ENCODE measurements at regions not wholly inside any gene's neighbourhood (a gene's known extent, or its start where the extent isn't known, plus 50 kb on each side); places are given as distances from the start of the nearest gene placed in this dataset.

- Mint-ChIP-seq H3K36me3 (no peaks in the 10 kb centered on the region), H3K27me3 (peaks cover 0 to 3% (median 0%) of the 10 kb centered on the region in 5 donors), H3K4me3 (no peak overlapping the region), H3K4me1 (no peaks in the 10 kb centered on the region), H3K27ac (no peak overlapping the region), H3K9me3 (peaks cover 0 to 6% (median 0%) of the 10 kb centered on the region in 11 donors)
- CTCF ChIA-PET: no interaction called here
- Histone ChIP-seq H3K27me3 (ENCODE audit: control insufficient read depth in 2 of 2, insufficient read depth in 2 of 2, low read length in 2 of 2) (no peaks in the 10 kb centered on the region), H3K36me3 (ENCODE audit: control insufficient read depth in 2 of 3, insufficient read depth in 3 of 3, low read length in 3 of 3) (no peaks in the 10 kb centered on the region), H3K4me3 (ENCODE audit: low read length) (no peak overlapping the region), H3K27ac (ENCODE audit: low read depth, low read length) (no peak overlapping the region), H3K4me1 (ENCODE audit: control insufficient read depth in 2 of 2, insufficient read depth in 2 of 2, low read length in 2 of 2) (no peaks in the 10 kb centered on the region), H3K9me3 (ENCODE audit: control insufficient read depth in 2 of 3, low read length in 3 of 3) (no peaks in the 10 kb centered on the region)
- POLR2A ChIA-PET: no interaction called here
- ATAC-seq (no peak), DNase-seq (no peak)
- intact Hi-C loops (cut with micrococcal nuclease): no loop called here
Observed at GRCh38 chr7:85462671-85463070, 275.8 kb upstream of the SEMA3D start.

DNA sequence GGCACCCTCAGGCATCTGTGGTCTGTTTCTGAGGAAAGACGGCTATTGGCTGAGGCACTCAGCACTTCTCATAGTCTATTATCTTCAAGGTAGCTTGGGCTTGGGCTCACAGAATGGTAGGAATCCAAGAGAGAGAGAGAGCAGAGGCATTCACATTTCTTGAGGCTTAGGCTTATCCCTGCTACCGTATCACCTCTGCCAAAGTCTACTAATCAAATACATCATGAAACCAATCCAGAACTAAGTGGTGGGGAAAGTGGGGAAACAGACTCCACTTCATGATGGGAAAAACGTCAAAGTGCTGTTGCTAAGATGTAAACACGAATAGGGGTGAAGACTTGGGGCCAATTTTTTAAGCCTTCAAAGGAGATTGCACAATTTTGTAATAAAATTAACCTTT is 271.1 kb upstream of the SEMA3D start:
- no peaks in the 10 kb centered on the region for H3K9me3 ChIP-seq (ENCODE audit: control insufficient read depth in 2 of 3, low read length in 3 of 3)
- no peak overlapping the region for H3K27ac ChIP-seq (ENCODE audit: low read depth, low read length)
- no peaks in the 10 kb centered on the region for H3K4me1 ChIP-seq (ENCODE audit: control insufficient read depth in 2 of 2, insufficient read depth in 2 of 2, low read length in 2 of 2)
- Mint-ChIP-seq H3K9me3 (peaks cover 0 to 1% (median 0%) of the 10 kb centered on the region in 11 donors), H3K4me3 (no peak overlapping the region), H3K27me3 (no peaks in the 10 kb centered on the region), H3K27ac (no peak overlapping the region), H3K4me1 (no peaks in the 10 kb centered on the region), H3K36me3 (no peaks in the 10 kb centered on the region)
- no peaks in the 10 kb centered on the region for H3K36me3 ChIP-seq (ENCODE audit: control insufficient read depth in 2 of 3, insufficient read depth in 3 of 3, low read length in 3 of 3)
- H3K27me3 ChIP-seq (ENCODE audit: control insufficient read depth in 2 of 2, insufficient read depth in 2 of 2, low read length in 2 of 2): no peaks in the 10 kb centered on the region
- DNase-seq (no peak), ATAC-seq (no peak)
- ChIA-PET POLR2A (no interaction called here), CTCF (no interaction called here)
- no peak overlapping the region for H3K4me3 ChIP-seq (ENCODE audit: low read length)
- intact Hi-C loops (cut with micrococcal nuclease): no loop called here

GRCh38 chr7:85456254-85456653 is 269.4 kb upstream of the SEMA3D start:
- no peak overlapping the region for H3K4me3 ChIP-seq (ENCODE audit: low read length)
- Mint-ChIP-seq H3K4me1 (no peaks in the 10 kb centered on the region), H3K27me3 (no peaks in the 10 kb centered on the region), H3K9me3 (peaks cover 0 to 1% (median 0%) of the 10 kb centered on the region in 11 donors), H3K27ac (no peak overlapping the region), H3K36me3 (no peaks in the 10 kb centered on the region), H3K4me3 (no peak overlapping the region)
- ChIA-PET CTCF (no interaction called here), POLR2A (no interaction called here)
- intact Hi-C loops (cut with micrococcal nuclease): no loop called here
- no peak for DNase-seq
- H3K27ac ChIP-seq (ENCODE audit: low read depth, low read length): no peak overlapping the region
- H3K36me3 ChIP-seq (ENCODE audit: control insufficient read depth in 2 of 3, insufficient read depth in 3 of 3, low read length in 3 of 3): no peaks in the 10 kb centered on the region
- no peaks in the 10 kb centered on the region for H3K27me3 ChIP-seq (ENCODE audit: control insufficient read depth in 2 of 2, insufficient read depth in 2 of 2, low read length in 2 of 2)
- no peak for ATAC-seq
- H3K9me3 ChIP-seq (ENCODE audit: control insufficient read depth in 2 of 3, low read length in 3 of 3): no peaks in the 10 kb centered on the region
- H3K4me1 ChIP-seq (ENCODE audit: control insufficient read depth in 2 of 2, insufficient read depth in 2 of 2, low read length in 2 of 2): no peaks in the 10 kb centered on the region

DNA sequence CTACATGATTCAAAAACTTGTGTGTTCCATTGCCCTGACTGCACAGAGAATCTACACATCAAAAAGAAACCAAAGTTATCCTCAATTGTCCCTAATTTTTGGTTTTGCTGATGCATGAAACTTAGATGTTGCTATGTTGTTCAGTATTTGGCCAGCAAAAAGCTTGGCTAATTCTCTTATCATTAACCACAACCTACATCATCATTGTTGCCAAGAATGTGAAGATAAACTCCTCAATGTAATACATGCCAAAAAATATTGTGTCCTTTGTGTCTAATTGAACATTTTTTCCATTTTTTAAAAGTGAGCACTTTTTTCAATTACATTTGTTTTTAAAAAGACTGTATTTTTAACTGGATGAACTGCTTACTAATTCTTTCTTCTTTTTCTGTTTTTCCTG is 268.0 kb upstream of the SEMA3D start:
- H3K27me3 Mint-ChIP-seq: no peaks in the 10 kb centered on the region
- no peak overlapping the region for H3K4me3 ChIP-seq (ENCODE audit: low read length)
- no peaks in the 10 kb centered on the region for H3K36me3 ChIP-seq (ENCODE audit: control insufficient read depth in 2 of 3, insufficient read depth in 3 of 3, low read length in 3 of 3)
- no peak overlapping the region for H3K27ac Mint-ChIP-seq
- no peak for DNase-seq
- H3K27ac ChIP-seq (ENCODE audit: low read depth, low read length): no peak overlapping the region
- intact Hi-C loops (cut with micrococcal nuclease): no loop called here
- POLR2A ChIA-PET: no interaction called here
- H3K4me1 Mint-ChIP-seq: no peaks in the 10 kb centered on the region
- no peaks in the 10 kb centered on the region for H3K36me3 Mint-ChIP-seq
- H3K27me3 ChIP-seq (ENCODE audit: control insufficient read depth in 2 of 2, insufficient read depth in 2 of 2, low read length in 2 of 2): no peaks in the 10 kb centered on the region
- H3K4me3 Mint-ChIP-seq: no peak overlapping the region
- no peak for ATAC-seq
- no peaks in the 10 kb centered on the region for H3K9me3 ChIP-seq (ENCODE audit: control insufficient read depth in 2 of 3, low read length in 3 of 3)
- CTCF ChIA-PET: no interaction called here
- H3K4me1 ChIP-seq (ENCODE audit: control insufficient read depth in 2 of 2, insufficient read depth in 2 of 2, low read length in 2 of 2): no peaks in the 10 kb centered on the region
- H3K9me3 Mint-ChIP-seq: peaks cover 0 to 1% (median 0%) of the 10 kb centered on the region in 11 donors

DNA sequence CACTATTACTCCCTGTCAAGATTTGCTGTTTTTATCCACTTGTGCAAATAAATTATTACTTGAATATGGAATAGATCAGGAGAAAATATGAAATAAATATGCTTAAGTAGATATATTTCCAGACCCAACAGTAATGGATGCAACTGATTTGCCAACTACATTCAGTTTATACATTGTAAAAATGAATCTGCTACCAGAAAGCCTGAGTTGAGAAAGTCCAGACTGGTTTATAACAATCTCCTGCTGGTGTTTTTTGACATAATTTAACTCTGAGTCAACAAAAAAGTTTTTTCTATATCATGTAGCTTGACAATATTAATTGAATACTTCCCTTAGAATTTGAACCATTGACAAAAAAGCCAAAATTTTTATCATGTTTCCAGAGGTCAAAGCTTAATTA is 265.8 kb upstream of the SEMA3D start:
- H3K4me1 Mint-ChIP-seq: no peaks in the 10 kb centered on the region
- no peak overlapping the region for H3K4me3 Mint-ChIP-seq
- H3K27me3 Mint-ChIP-seq: no peaks in the 10 kb centered on the region
- CTCF ChIA-PET: no interaction called here
- no peaks in the 10 kb centered on the region for H3K36me3 Mint-ChIP-seq
- no peak overlapping the region for H3K27ac ChIP-seq (ENCODE audit: low read depth, low read length)
- POLR2A ChIA-PET: no interaction called here
- no peak overlapping the region for H3K27ac Mint-ChIP-seq
- no peaks in the 10 kb centered on the region for H3K36me3 ChIP-seq (ENCODE audit: control insufficient read depth in 2 of 3, insufficient read depth in 3 of 3, low read length in 3 of 3)
- no peak for ATAC-seq
- H3K9me3 Mint-ChIP-seq: peaks cover 0 to 3% (median 0%) of the 10 kb centered on the region in 11 donors
- no peaks in the 10 kb centered on the region for H3K4me1 ChIP-seq (ENCODE audit: control insufficient read depth in 2 of 2, insufficient read depth in 2 of 2, low read length in 2 of 2)
- H3K27me3 ChIP-seq (ENCODE audit: control insufficient read depth in 2 of 2, insufficient read depth in 2 of 2, low read length in 2 of 2): no peaks in the 10 kb centered on the region
- H3K4me3 ChIP-seq (ENCODE audit: low read length): no peak overlapping the region
- intact Hi-C loops (cut with micrococcal nuclease): no loop called here
- H3K9me3 ChIP-seq (ENCODE audit: control insufficient read depth in 2 of 3, low read length in 3 of 3): no peaks in the 10 kb centered on the region
- no peak for DNase-seq

GRCh38 chr7:85449478-85449877 is 262.6 kb upstream of the SEMA3D start:
- Histone ChIP-seq H3K27me3 (ENCODE audit: control insufficient read depth in 2 of 2, insufficient read depth in 2 of 2, low read length in 2 of 2) (no peaks in the 10 kb centered on the region), H3K4me3 (ENCODE audit: low read length) (no peak overlapping the region), H3K27ac (ENCODE audit: low read depth, low read length) (no peak overlapping the region), H3K9me3 (ENCODE audit: control insufficient read depth in 2 of 3, low read length in 3 of 3) (no peaks in the 10 kb centered on the region), H3K4me1 (ENCODE audit: control insufficient read depth in 2 of 2, insufficient read depth in 2 of 2, low read length in 2 of 2) (no peaks in the 10 kb centered on the region), H3K36me3 (ENCODE audit: control insufficient read depth in 2 of 3, insufficient read depth in 3 of 3, low read length in 3 of 3) (no peaks in the 10 kb centered on the region)
- H3K27me3 Mint-ChIP-seq: no peaks in the 10 kb centered on the region
- H3K9me3 Mint-ChIP-seq: peaks cover 0 to 3% (median 0%) of the 10 kb centered on the region in 11 donors
- no peaks in the 10 kb centered on the region for H3K4me1 Mint-ChIP-seq
- CTCF ChIA-PET: no interaction called here
- POLR2A ChIA-PET: no interaction called here
- intact Hi-C loops (cut with micrococcal nuclease): no loop called here
- H3K27ac Mint-ChIP-seq: no peak overlapping the region
- H3K36me3 Mint-ChIP-seq: no peaks in the 10 kb centered on the region
- H3K4me3 Mint-ChIP-seq: no peak overlapping the region
- no peak for DNase-seq
- ATAC-seq: no peak

- H3K9me3 ChIP-seq (ENCODE audit: control insufficient read depth in 2 of 3, low read length in 3 of 3): no peaks in the 10 kb centered on the region
- H3K27me3 ChIP-seq (ENCODE audit: control insufficient read depth in 2 of 2, insufficient read depth in 2 of 2, low read length in 2 of 2): no peaks in the 10 kb centered on the region
- H3K36me3 ChIP-seq (ENCODE audit: control insufficient read depth in 2 of 3, insufficient read depth in 3 of 3, low read length in 3 of 3): no peaks in the 10 kb centered on the region
- Mint-ChIP-seq H3K27ac (no peak overlapping the region), H3K4me3 (no peak overlapping the region), H3K27me3 (no peaks in the 10 kb centered on the region), H3K9me3 (peaks cover 0 to 3% (median 0%) of the 10 kb centered on the region in 11 donors), H3K4me1 (no peaks in the 10 kb centered on the region), H3K36me3 (no peaks in the 10 kb centered on the region)
- POLR2A ChIA-PET: no interaction called here
- DNase-seq (no peak), ATAC-seq (no peak)
- intact Hi-C loops (cut with micrococcal nuclease): no loop called here
- H3K27ac ChIP-seq (ENCODE audit: low read depth, low read length): no peak overlapping the region
- H3K4me3 ChIP-seq (ENCODE audit: low read length): no peak overlapping the region
- H3K4me1 ChIP-seq (ENCODE audit: control insufficient read depth in 2 of 2, insufficient read depth in 2 of 2, low read length in 2 of 2): no peaks in the 10 kb centered on the region
- CTCF ChIA-PET: no interaction called here
Observed at GRCh38 chr7:85447004-85447403, 260.1 kb upstream of the SEMA3D start.

Data from naive thymus-derived CD4-positive, alpha-beta T cell (primary cell).